ENCODE measurements at regions not wholly inside any gene's neighbourhood (a gene's known extent, or its start where the extent isn't known, plus 50 kb on each side); places are given as distances from the start of the nearest gene placed in this dataset.
"Not testable (repeated sequence)": the region's sequence is repeated elsewhere in the genome, so short reads cannot be mapped to it uniquely, and the experiment has no call there.

DNA sequence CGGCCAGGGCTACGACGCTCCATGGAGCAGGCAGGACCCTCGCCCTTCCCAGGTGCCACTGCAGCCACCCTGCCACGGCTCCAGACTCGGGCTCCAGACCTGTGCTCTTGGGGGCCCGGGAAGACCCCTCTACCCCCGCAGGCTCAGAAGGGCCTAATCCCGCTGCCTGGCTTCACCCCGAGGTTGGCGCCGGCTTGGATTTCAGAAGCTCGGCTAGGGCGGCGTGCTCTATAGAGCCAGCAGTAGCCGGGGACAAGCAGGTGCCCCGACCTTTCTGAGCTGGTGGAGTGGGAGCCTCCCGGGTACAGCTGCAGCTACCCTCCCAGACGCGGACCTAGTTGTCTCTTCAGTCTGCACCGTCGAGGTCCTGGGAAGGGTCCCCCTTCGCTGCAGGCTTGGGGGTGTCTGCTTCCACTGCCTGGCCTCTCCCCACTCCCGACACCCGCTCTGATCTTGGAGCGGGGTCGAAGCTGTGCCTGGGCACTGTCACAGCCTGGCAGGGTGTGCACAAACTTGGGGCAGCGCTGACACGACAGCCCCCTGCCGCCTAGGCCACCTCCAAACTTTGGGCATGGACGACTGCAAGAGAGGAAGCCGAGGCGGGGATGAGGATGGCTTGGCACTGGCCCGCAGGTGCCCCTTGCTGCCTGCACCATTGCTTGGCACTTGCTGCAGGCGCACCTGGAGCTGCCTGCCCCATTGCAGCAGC, 1366.1 kb upstream of the CDH9 start:
- no peak for DNase-seq (ENCODE audit: low read depth)

DNA sequence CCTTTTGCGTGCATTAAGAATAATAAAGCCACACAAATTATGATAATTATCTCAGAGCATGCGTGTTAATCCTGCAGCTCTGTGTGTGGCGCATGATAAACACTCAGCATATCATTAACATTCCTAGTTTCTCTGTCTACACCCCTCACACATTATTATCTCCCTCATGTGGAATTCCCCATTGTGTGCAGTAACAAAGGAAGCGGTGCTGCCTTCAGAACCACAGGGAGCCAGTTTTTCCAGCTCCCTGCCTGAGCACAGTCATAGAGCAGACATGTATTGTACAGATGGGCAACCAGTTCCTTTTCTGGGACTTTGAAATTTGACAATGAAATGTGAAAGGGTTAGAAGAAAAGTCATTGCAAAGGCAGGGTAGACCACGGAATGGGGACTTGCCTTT, 1365.5 kb upstream of the CDH9 start:
- DNase-seq (ENCODE audit: low read depth): no peak

DNA sequence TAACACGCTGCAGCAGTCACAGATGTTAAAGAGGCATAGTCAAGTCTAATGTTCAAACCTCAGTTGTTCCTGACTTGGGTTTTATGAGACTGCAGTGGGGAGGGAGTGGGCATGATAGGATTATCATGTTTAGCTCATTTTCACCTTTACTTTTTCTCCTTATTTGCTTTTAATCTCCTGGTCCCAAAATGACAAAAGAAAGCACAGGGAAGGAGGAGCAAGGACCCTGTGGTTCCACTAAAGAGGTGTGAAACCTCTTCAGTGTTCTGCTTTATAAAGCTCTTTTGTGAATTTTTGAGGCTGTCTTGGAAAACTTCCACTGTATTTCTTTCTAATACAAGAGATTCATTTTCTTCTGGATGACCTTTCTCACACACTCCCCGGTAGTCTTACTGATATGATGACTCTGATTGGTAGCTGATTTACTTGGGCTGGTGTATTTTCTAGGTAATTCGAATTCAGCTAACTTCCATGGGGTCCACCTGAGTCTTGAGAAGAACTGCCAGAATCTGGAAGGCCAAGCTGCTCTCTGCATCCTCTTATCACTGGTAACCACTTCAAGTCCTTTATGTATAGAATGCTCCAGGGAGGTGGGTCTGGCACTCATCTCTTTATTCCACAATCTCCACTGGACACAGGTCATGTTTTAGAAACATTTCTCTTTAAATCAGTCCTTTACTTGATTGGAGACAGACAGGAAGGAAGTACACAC, 1364.4 kb upstream of the CDH9 start:
- no peak for DNase-seq (ENCODE audit: low read depth)

DNA sequence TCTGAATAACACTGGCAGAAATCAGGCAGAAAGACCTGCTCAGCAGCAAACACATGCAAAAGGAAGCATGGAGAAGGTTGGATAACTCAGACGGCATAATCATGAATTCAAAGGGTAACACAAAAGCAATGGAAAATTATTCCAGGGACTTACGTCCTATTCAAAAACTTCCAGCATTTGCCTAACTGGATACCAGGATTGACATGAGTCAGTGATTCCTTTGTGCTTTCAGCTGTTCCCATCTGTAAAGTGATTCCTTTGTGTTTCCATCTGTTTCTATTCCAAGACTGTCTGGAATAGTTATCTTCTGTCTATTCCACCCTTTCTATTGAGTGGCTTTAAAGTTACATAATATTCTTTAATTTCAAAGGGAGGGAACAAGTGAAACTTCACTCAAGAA, 1361.7 kb upstream of the CDH9 start:
- no peak for DNase-seq (ENCODE audit: low read depth)

DNA sequence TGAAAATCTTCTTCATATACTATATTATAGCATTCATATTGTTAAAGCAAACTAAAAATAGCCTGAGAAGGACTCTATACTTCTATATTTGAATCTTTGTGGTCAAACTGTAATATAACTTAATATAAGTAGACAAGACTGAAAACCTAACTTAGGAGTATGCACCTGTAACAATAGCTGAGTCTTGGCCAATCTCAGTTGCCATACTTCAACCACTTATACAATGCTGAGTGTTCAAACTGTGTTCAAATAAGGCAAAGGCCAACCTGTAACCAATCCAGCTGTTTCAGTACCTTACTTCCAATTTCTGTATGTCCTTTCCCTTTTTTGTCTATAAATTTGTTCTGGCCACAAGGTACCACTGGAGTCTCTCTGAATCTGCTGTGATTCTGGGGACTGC, 1360.8 kb upstream of the CDH9 start:
- DNase-seq (ENCODE audit: low read depth): no peak

DNA sequence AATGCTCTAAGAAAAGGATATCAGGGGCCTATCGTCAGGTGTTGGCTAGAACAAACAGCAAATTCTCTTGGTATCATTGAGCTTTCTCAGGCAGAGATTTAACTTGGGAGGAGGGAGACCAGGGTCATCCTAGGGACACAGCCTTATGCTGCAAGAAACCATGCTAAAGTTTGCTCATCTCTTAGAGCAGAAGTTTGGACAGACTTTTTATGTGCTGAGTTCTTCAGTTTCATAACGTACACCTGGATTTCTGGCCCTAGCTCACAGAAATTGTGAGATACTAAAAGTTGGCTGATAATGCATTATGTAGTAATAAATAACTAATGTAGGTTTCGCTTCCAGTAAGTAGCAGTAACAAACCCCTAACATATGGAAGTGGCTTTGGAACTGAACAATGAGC, 1359.8 kb upstream of the CDH9 start:
- DNase-seq (ENCODE audit: low read depth): no peak

DNA sequence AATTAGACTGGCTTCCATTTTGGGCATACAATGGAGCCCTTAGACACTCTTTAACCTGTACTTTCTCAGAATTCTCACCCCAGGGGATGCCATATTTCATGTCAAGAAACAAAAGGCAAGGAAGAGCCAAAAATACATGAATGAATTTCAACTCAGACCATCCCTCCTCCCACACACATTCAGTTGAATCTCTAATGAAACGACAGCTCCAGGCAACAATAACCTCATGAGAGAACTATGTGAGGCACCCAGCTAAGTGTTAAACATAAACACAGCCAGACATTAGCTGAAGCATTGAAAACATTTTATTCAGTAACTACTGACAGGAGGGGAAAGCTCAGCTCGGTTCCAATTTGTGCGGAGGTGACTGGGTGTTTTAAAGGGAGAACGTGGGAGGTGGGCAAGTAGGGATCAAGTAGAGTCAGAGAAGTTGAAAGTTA, 1359.1 kb upstream of the CDH9 start:
- DNase-seq (ENCODE audit: low read depth): no peak

DNA sequence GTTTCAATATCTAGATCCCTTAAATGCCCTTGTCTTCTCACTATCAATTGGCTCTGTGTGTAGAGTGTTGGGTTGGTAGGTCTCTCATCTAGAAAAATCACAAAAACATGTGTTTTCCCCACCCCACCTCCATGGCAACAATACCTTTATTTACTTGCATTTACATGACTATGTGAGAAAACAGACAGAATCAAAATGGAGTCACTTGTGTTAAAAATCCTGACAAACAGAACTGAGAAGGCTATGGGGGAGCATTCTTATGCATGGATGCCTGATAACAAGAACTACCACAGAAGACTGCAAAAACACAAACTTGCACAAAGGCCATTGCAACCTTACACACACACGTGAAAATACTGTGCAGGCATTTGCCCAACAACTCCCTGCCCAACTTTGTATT, 1352.9 kb upstream of the CDH9 start:
- DNase-seq (ENCODE audit: low read depth): no peak

DNA sequence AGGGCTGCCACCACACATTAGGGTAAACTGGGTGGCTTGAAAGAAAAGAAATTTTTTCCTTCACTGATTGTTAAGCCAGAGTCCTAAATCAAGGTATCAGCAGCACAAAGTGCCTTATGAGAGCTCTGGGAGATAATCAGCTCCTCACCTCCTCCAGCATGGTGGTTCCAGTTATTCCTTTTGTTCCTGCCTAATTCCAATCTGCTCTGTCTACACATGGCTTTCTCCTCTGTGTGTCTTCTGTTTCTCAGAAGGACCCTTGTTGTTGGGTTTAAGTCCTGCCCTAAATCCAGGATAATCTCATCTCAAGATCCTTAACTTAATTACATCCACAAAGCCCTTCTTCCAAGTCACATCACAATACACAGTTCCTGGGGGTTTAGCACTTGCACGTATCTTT, 1352.0 kb upstream of the CDH9 start:
- DNase-seq (ENCODE audit: low read depth): no peak

DNA sequence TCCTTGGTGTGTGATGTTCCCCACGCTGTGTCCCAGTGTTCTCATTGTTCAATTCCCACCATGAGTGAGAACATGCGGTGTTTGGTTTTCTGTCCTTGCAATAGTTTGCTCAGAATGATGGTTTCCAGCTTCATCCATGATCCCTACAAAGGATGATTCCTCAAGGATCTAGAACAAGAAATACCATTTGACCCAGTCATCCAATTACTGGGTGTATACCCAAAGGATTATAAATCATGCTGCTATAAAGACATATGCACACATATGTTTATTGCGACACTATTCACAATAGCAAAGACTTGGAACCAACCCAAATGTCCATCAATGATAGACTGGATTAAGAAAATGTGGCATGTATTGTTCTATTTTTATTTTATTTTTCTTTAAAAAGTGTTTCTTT, 1351.3 kb upstream of the CDH9 start:
- DNase-seq (ENCODE audit: low read depth): not testable (repeated sequence)

DNA sequence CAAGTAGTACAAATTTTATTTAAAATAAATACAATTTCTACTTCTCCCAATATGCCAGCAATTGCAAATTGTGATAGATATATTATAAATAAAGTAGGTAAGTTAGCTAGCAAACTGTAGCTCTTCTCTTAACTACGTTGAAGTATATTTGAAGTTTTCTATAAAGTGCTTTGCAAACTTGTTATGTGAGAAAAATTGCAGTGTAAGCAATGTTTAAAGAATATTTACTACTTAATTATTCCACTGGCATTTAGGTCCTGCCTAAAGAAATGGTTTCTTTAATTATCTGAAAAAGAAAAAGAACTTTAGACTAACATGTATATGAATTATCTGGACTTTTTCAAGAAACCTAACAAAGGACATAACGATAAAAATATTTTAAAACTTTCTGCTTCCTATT, 1350.0 kb upstream of the CDH9 start:
- no peak for DNase-seq (ENCODE audit: low read depth)

DNA sequence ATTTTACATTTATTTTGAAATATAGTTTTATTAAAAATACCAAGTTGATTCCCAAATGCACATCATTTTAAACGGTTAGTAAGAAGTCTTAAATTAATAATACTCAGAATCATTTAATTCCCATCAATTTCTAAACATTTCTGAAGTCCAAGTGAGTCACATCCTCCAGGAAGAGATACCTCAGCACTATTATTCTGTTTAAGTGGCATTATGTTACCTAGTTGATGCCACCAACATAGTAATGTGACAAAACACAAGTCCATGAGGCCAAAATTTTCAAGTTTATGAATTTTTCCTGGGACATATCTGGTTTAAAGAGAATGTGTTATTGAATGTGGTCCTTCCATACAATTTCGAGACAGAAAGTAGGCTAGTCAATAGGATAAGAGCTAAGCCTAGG, 1348.3 kb upstream of the CDH9 start:
- no peak for DNase-seq (ENCODE audit: low read depth)

DNA sequence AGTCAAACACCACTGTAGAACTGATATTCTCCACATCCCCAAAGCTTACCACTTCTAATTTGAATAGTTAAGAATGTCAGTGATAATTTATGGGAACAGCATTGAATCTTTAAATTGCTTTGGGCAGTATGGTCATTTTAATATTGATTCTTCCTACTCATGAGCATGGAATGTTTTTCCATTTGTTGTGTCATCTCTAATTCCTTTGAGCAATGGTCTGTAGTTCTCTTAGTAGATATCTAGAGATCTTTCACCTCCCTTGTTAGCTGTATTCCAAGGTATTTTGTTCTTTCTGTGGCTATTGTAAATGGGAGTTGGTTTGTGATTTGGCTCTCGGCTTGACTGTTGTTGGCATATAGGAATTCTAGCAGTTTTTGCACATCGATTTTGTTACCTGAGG, 1341.8 kb upstream of the CDH9 start:
- DNase-seq (ENCODE audit: low read depth): no peak

DNA sequence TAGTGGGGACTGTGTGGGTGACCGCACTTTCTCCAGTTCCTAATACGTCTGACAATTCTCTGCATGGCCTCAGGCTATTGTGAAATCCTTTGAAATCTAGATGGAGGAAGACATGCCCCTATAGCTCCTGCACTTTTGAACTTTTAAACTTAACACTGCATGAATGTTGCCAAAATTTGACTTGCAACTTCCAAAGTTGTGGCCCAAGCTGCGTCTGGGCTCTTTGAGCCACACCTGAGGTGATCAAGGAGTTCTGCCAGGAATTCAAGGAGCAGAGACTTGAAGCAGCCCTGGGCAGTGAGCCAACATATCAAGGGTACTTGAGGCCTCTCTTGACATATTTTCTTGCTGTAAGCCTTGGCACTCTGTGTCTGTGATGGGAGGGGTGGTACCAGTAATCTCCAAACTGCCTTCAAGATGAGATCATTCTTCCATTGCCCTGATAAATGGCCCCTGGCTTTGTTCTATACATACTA, 1336.1 kb upstream of the CDH9 start:
- DNase-seq (ENCODE audit: low read depth): no peak

DNA sequence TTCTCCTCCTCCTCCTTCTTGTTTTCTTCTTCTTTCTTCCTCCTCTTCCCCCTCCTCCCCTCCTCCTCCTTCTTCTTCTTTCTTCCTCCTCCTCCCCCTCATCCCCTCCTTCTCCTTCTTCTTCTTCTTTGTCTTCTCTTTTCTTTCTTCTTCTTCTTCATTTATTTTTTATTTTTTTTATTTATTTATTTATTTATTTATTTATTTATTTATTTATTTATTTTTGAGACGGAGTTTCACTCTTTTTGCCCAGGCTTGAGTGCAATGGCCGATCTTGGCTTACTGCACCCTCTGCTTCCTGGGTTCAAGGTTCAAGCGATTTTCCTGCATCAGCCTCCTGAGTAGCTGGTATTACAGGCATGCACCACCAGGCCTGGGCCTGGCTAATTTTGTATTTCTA, 1332.5 kb upstream of the CDH9 start:
- no peak for DNase-seq (ENCODE audit: low read depth)

DNA sequence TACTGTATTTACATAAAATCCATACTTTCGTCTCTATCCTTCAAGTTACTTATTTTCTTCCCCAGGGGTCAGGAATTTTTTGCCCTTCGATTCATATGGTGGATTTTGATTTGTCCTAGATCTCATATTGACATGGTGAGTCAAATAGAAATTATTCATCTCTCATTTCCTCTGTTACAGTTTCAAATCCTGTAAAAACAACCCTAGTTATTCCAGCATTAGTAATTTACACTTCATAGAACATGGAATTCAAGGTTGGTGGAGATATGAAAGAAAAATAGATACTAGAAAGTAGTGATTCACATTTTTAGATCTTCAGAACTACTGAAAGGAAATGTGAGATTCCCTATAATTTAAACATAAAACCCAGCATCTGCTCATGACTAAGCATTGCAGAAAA, 1331.0 kb upstream of the CDH9 start:
- no peak for DNase-seq (ENCODE audit: low read depth)

DNA sequence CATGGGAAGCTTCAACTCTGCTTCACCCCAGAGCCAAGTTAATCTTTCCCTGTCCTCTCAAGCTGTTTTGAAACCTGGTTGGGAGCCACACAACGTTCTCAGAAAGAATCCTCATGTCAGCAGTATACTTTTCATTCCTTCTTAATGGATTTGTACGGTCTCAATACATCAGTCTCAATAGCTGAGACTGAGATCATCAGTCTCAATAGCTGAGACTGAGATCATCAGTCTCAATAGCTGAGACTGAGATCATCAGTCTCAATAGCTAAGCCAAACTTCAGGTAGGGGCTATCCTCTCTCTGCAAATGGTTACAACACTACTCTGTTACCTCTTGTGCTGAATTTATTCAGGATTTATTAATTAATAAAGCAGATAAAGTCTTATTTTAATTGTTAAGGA, 1317.4 kb upstream of the CDH9 start:
- DNase-seq (ENCODE audit: low read depth): no peak

DNA sequence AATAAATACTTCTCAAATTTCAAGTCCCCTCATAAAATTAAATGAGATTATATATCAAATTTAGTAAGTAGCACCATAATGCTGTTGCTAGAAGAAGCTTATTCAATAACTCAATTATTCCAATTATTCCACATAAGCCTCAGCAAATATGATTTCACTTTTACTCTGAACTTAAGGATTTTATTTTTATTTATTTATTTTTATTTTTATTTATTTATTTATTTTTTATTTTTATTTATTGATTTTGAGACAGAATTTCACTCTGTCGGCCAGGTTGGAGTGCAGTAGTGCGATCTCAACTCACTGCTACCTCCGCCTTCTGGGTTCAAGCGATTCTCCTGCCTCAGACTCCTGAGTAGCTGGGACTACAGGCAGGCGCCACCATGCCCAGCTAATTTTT, 1308.3 kb upstream of the CDH9 start:
- DNase-seq (ENCODE audit: low read depth): no peak

DNA sequence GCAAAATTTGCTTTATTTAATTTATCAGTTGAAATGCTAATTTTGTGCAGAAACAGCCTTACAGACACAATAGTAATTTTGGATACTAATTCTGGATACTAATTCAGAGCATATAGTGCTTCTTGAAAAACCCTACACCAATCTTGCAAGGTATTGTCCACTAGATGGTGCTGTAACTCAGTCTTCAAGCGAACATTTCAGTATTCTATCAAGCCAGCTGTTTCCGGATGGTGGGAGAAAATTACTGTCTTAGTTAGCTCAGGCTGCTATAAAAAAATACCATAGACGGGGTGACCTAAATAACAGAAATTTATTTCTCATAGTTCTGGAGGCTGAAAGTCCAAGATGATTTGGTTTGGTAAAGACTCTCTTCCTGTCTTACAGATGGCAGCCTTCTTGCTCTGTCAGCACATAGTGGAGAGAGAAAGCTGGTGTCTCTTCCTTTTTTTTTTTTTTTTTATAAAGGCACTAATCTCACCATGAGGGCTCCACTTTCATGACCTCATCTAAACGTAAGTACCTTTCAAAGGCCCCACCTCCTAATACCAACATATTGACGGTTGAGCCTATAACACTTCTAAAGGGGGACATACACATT, 1306.5 kb upstream of the CDH9 start:
- DNase-seq (ENCODE audit: low read depth): peak; percentile 14

DNA sequence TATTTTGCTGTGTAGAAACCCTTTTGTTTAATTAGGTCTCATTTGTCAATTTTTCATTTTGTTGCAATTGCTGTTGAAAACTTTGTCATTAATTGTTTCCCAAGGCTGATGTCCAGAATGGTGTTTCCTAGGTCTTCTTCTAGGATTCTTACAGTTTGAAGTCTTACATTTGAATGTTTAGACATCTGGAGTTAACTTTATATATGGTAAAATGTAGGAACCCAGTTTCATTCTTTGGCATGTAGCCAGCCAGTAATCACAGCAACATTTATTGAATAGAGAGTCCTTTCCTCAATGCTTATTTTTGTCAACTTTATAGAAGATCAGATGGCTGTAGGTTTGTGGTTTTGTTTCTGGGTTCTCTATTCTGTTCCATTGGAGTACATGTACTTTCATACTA, 1290.8 kb upstream of the CDH9 start:
- DNase-seq (ENCODE audit: low read depth): no peak

DNA sequence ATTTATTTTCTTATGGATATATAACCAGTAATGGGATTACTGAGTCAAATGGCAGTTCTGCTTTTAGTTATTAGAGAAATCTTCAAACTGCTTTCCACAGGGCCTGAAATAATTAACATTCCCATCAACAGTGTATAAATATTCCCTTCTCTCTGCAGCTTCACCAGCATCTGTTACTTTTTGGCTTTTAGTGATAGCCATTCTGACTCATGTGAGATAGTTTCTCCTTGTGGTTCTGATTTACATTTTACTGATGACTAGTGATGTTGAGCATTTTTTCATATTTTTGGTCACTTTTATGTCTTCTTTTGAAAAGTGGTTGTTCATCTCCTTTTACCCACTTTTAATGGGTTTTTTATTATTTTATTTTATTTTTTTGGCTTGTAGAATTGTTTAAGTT, 1290.3 kb upstream of the CDH9 start:
- no peak for DNase-seq (ENCODE audit: low read depth)

DNA sequence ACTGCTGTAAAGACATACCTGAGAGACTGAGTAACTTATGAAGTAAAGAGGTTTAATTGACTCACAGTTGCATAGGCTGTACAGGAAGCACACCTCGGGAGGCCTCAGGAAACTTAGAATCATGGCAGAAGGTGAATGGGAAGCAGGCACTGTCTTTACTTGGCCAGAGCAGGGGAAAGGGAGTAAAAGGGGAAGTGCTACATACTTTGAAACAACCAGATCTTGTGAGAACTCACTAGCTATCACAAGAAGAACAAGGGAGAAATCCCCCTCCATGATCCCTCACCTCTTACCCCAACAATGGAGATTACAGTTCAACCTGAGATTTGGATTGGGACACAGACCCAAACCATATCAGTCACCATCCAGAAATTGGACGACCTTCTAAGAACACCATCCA, 1285.8 kb upstream of the CDH9 start:
- DNase-seq (ENCODE audit: low read depth): no peak

DNA sequence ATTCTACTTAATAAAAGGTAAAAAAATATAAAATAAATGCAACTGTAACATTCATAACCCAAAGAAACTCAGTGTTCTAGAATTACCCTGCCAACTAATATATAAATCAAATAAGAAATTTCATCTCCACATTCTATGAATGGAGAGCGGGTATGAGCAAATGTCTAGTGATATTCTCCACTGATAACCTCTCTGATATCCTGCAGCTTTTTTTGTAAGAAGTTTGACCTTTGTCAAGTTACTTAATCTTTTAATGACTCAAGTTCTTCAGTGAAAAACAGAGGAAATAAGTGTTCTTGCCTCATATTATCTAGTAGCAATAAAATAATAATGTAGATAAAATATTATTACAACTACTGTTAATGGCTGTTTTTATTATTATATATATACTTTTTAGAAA, 1275.6 kb upstream of the CDH9 start:
- no peak for DNase-seq (ENCODE audit: low read depth)
